ENCODE measurements at regions not wholly inside any gene's neighbourhood (a gene's known extent, or its start where the extent isn't known, plus 50 kb on each side); places are given as distances from the start of the nearest gene placed in this dataset.
A peak's percentile ranks its signal among the peaks of the same experiment; 100 is the strongest.
"Not testable (repeated sequence)": the region's sequence is repeated elsewhere in the genome, so short reads cannot be mapped to it uniquely, and the experiment has no call there.

GRCh38 chr16:24653725-24654124 lies 75.7 kb upstream of the TNRC6A start:
- no peak for DNase-seq
- Histone ChIP-seq H3K36me3 (no peaks in the 10 kb centered on the region), H3K27ac (replicated peaks) (no peak overlapping the region), H3K4me3 (no peak overlapping the region), H3K9me3 (replicated peaks) (no peaks in the 10 kb centered on the region), H3K27me3 (ENCODE audit: low read depth) (peaks cover 8% of the 10 kb centered on the region), H3K4me1 (no peaks in the 10 kb centered on the region)
- no peak for TF ChIP-seq CTCF (IDR thresholded peaks at IDR 0.05; ENCODE audit: borderline replicate concordance)
- intact Hi-C loops (cut with micrococcal nuclease): no loop called here

- H3K27me3 ChIP-seq (ENCODE audit: low read depth); H3K27ac ChIP-seq (replicated peaks); H3K4me3 ChIP-seq; intact Hi-C loops (cut with micrococcal nuclease); H3K36me3 ChIP-seq; H3K9me3 ChIP-seq (replicated peaks); DNase-seq; H3K4me1 ChIP-seq: not testable (repeated sequence)
Observed at GRCh38 chr16:24665942-24666341, 63.5 kb upstream of the TNRC6A start.

- intact Hi-C loops (cut with micrococcal nuclease): no loop called here
- H3K27ac ChIP-seq (replicated peaks): no peak overlapping the region
Observed at GRCh38 chr16:24667244-24667764, 62.1 kb upstream of the TNRC6A start.

GRCh38 chr16:24668481-24669061 lies 60.9 kb upstream of the TNRC6A start:
- TF ChIP-seq CTCF (IDR thresholded peaks at IDR 0.05; ENCODE audit: borderline replicate concordance): no peak
- no peaks in the 10 kb centered on the region for H3K36me3 ChIP-seq
- no peak overlapping the region for H3K4me3 ChIP-seq
- peaks cover 11% of the 10 kb centered on the region for H3K4me1 ChIP-seq
- DNase-seq: no peak
- H3K27me3 ChIP-seq (ENCODE audit: low read depth): peaks cover under 1% of the 10 kb centered on the region
- intact Hi-C loops (cut with micrococcal nuclease): no loop called here
- H3K9me3 ChIP-seq (replicated peaks): no peaks in the 10 kb centered on the region
- peak overlapping the region; percentile 45 for H3K27ac ChIP-seq (replicated peaks)

More at GRCh38 chr16:24667244-24667764, 62.1 kb upstream of the TNRC6A start:
- no peaks in the 10 kb centered on the region for H3K36me3 ChIP-seq
- peaks cover 11% of the 10 kb centered on the region for H3K4me1 ChIP-seq
- DNase-seq: no peak
- no peaks in the 10 kb centered on the region for H3K9me3 ChIP-seq (replicated peaks)
- no peak for TF ChIP-seq CTCF (IDR thresholded peaks at IDR 0.05; ENCODE audit: borderline replicate concordance)
- peaks cover 4% of the 10 kb centered on the region for H3K27me3 ChIP-seq (ENCODE audit: low read depth)
- no peak overlapping the region for H3K4me3 ChIP-seq

GRCh38 chr16:24670623-24671454 lies 58.6 kb upstream of the TNRC6A start:
- H3K4me1 ChIP-seq: peaks cover 11% of the 10 kb centered on the region
- H3K27me3 ChIP-seq (ENCODE audit: low read depth): no peaks in the 10 kb centered on the region
- H3K9me3 ChIP-seq (replicated peaks): no peaks in the 10 kb centered on the region
- peak; percentile 64 for DNase-seq
- peak overlapping the region; percentile 23 for H3K4me3 ChIP-seq
- no peaks in the 10 kb centered on the region for H3K36me3 ChIP-seq
- TF ChIP-seq CTCF (IDR thresholded peaks at IDR 0.05; ENCODE audit: borderline replicate concordance): no peak
- intact Hi-C loops (cut with micrococcal nuclease): no loop called here
- peak overlapping the region; percentile 45 for H3K27ac ChIP-seq (replicated peaks)

GRCh38 chr16:24671455-24671954 lies 57.9 kb upstream of the TNRC6A start:
- H3K27me3 ChIP-seq (ENCODE audit: low read depth): no peaks in the 10 kb centered on the region
- no peaks in the 10 kb centered on the region for H3K36me3 ChIP-seq
- peak overlapping the region; percentile 45 for H3K27ac ChIP-seq (replicated peaks)
- no peak for DNase-seq
- intact Hi-C loops (cut with micrococcal nuclease): no loop called here
- H3K4me3 ChIP-seq: no peak overlapping the region
- TF ChIP-seq CTCF (IDR thresholded peaks at IDR 0.05; ENCODE audit: borderline replicate concordance): no peak
- peaks cover 11% of the 10 kb centered on the region for H3K4me1 ChIP-seq
- no peaks in the 10 kb centered on the region for H3K9me3 ChIP-seq (replicated peaks)

All from left ventricle myocardium inferior (tissue), 1 donor.